Activated T-helper 1 cell treated with Interleukin-2 at 50 U/mL for 16 hours (primary cell): ENCODE measurements at regions not wholly inside any gene's neighbourhood (a gene's known extent, or its start where the extent isn't known, plus 50 kb on each side); places are given as distances from the start of the nearest gene placed in this dataset.

Experiments
- DNase-seq: peaks from one replicate; pipeline ENCODE4 v3.0.0-alpha.2; 2020; ENCODE audit warnings: low read depth

DNA sequence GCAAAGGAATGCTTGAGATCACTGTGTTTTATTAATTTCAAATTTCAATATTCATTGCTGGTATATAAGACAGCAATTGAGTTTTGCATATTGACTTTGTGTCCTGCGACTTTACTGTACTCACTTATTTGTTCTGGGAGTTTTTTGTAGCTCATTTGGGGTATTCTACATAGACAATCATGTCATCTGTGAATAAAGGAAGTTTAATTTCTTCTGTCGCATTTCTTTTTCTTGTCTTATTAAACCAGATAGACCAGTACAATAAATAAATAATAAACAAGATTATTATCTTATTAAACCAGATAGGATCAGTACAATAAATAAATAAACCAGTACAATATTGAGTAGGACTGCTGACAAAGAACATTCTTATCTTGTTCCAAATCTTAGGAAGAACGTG is 448.2 kb downstream of the RPS24 start:
- no peak for DNase-seq

DNA sequence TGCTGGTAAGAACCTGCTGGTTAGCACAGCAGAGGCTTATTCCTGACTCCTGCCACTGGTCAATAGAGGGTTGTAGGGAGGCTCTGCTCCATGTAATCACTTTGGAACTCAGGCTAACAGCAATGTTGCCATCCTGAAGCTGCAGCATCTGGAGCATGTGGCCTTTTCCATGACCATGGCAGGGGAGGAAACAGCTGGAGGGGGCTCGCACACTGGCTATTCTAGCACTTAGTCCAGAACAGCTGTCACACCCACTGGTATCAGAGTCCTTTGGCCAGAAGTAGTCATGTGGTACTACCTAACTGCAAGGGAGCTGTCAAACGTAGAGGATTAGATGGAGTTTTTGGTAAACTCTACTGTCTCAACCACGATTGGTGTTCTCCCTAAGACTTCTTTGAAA is 450.0 kb downstream of the RPS24 start:
- no peak for DNase-seq

- no peak for DNase-seq
Measured at GRCh38 chr10:78489034-78489433, 455.4 kb downstream of the RPS24 start.

GRCh38 chr10:78491812-78492211 is 458.1 kb downstream of the RPS24 start:
- no peak for DNase-seq

DNA sequence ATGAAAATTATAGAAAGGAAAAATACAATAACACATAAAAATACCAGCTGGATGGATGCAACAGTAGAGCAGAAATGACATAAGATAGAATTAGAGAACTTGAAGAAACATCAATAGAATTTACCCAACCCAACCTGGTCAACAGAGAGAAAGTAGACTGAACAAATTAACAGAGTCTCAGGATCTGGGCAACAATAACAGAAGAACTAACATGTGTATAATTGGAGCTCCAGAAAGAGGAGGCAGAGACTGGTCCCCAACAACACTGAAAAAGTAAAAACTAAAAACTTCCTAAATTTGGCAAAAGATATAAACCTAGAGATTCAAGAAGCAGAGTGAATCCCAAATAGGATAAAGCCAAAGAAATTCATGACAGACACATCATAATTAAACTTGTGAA is 458.8 kb downstream of the RPS24 start:
- DNase-seq: no peak

- no peak for DNase-seq
Measured at GRCh38 chr10:78494179-78494578, 460.5 kb downstream of the RPS24 start.

DNA sequence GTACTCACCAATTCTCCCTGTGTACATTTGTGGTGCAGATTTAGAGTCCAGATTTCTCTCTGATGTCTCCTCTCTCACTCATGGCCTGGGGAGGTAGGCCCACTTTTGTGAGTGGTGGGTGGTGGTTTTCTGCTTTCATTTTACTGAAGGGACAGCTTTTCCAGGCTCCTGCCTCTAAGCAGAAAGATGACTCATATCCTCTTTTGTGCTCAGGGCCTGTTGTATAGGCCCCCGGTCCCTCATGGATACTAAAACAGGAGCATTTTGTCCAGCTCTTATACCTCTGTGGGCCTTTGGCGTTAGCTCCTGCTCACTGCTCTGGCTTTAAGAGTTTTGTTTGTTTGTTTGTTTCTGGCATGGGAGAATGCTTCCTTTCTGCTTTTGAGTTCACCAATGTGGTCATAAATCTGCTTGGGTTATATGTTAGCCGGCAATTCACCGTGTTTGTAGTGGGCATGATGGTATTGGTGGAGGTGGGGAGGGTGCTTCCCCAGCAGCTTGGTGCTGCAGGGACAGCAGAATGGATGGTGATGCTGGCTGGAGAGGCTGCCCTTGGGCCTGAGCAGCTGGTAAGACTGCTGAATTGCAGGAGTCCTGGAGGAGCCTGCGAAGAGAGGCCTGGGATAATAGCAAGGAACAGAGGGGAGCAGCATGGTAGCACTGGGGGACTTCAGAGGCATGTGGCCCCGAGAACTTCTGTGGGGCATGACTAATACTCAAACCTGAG is 468.7 kb downstream of the RPS24 start:
- DNase-seq: no peak

DNA sequence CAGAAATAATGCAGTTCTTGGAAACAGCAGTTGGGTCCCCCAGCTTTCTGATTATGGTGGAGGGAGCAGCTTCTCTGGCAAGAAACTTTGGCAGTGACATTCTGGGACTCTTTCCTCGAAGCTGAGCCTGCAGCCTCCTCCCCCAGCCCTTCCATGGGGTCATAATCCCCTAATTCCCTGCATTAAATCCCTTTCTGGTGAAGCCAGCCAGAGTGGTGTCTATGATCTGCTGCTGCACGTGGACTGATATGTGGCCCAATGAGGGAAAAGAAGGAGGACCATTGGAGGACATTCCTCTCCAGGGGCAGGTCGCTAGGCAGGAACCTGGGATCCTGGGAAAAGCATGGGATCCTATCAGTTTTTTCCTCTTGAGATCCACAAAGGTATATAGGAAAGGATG is 470.5 kb downstream of the RPS24 start:
- no peak for DNase-seq

- DNase-seq: no peak
Measured at GRCh38 chr10:78505657-78506056, 472.0 kb downstream of the RPS24 start.

GRCh38 chr10:78506614-78507013 is 473.0 kb downstream of the RPS24 start:
- no peak for DNase-seq

DNA sequence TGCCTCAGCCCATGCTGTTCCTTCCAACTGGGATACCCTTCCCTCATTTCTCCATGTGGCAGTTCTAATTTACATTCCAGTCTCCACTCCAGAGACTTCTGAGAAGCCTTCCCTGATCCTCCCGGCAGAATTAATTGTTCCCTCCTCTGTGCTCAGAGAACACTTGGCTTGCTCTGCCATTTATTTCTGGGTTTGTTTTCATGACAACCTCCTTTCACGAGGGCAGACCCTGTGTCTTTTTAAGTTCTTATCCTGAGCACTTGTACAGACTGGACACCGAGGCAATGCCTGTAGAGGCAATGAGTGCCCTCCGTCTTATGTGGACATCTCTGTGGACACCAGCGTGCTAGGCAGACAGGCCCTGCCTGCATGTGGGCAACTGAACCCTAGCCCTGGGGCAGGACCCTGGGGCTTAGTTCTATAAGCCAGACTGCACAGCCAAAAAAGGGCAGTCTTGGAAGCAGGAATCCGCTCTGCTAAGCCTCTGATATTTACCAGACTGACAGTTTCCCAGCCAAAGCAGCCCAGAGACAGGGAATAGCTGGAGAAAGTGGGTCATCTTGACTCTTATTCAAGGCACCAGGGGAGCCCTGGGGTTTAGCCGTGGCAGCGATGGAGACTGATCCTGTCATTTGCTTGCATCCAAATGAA is 474.0 kb downstream of the RPS24 start:
- DNase-seq: no peak

DNA sequence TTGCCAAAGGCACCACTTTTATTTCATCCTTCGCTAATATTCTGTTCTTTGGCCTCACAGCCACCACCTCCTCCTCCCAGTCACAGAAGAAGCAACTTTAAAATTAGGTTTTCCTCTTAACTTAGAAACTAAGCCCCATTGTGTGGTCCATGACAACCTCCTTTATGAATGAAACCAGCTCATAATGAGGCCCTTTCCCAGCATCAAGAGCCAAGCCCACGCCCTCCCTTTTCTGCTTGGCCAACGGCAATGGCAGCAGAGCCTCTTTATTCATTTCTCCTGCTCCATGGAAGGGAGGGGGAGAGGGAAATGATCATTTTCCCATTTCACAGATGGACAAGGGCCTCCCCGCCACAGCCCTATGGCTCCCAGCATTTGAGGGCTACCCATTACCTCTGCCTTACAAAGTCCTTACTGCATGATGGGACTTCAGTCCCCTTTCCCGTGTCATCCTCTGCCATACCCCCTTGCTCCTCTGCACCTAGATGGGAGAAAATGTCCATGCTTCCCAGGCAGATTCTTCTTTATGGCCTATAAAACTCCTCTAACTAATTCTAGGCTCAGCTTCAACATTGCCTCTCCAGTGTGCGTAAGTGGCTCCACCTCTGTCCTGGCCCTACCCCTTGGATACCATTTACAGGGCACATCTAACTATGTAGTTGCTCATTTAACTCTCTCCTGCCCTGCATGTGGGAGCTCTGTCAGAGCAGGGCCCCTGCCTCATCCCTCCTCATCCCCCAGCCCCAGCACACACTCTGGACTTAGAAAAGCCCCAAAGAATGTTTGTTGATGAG is 475.5 kb downstream of the RPS24 start:
- DNase-seq: no peak

DNA sequence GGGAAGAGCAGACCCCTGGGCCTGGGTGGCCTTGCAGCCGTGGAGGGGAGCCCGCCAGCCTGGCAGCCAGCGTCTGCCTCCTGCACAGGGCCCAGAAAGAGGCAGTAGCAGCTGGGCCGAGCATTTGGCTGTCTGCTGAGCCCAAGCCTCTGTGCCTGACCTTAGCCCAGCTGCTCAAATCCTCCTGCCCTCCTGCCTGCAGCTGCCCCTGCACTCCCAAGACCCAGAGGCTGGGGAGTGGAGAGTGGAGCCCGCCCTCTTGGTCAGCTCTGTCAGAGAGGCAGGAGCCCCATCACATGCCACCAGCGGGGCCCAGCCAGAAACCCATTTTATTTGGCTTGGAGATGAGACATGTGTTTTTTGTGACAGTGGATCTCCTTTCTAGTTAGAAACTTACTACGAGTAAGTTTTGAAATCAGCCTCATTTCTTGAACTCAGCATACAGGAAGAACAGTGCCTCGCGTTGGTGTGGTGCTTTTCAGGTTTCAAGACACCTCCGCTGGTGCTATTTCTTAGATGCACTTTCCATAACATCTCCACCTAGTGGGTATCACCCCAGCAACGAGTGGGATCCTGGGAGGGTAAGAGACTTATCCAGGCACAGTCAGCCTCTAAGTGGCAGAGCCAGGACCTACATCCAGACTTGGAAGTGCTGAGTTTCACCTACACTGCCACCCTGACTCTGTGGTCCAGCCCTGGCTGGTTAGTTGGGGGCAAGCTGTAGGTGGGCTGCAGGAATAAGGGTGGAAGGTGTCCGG is 477.1 kb downstream of the RPS24 start:
- no peak for DNase-seq

- no peak for DNase-seq
Measured at GRCh38 chr10:78511324-78512204, 477.9 kb downstream of the RPS24 start.

DNA sequence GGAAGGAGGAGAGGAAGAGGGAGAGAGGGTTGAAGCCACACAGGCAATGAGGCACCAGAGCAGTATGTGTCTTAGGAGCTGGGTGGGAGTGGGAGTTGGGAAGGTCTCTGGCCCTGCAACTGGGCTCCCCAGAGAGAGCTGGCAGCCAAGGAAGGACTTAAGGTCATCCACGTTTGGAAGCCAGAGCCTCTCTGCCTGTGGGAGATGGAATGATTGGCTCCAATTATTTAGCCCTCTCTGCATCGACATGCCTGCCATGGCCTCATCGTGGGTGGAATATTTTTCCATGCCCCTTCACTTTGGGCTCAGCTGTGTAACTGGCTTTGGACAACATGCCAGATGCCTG is 478.5 kb downstream of the RPS24 start:
- no peak for DNase-seq

- no peak for DNase-seq
Measured at GRCh38 chr10:78513330-78513729, 479.7 kb downstream of the RPS24 start.

DNA sequence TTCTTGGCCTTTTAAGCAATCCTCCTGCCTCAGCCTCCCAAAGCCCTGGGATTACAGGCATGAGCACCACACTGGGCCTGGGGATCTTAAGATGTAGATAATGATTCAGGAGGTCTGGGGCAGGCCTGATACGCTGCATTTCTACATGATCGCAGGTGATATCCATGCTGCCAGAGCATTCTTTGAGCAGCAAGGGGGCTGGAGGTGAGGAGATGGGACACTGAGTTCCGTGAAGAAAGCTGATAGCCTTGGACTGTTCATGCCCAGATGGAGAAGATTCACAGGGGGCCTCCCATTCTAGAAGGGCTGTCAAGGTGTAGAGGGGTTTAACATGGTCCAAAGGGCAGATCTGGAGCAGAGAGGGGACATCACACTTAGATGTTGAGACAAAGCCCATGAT is 480.3 kb downstream of the RPS24 start:
- no peak for DNase-seq

- DNase-seq: no peak
Measured at GRCh38 chr10:78514459-78514858, 480.8 kb downstream of the RPS24 start.

GRCh38 chr10:78515038-78515872 is 481.6 kb downstream of the RPS24 start:
- DNase-seq: no peak

DNA sequence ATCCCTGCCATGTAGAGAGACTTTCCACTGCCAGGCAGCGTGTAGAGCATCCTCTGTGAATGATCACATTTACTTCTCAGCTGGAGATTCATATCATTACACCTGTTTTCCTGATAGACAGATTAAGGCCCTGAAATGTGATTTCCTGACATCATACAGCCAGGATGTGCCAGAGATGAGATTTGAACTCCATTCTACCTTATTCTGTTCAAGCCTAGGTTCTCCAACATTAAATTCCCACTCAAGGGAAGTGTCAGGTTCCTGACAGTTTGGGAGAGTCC is 482.1 kb downstream of the RPS24 start:
- DNase-seq: no peak

GRCh38 chr10:78516236-78516635 is 482.6 kb downstream of the RPS24 start:
- DNase-seq: no peak
